ENCODE measurements at regions not wholly inside any gene's neighbourhood (a gene's known extent, or its start where the extent isn't known, plus 50 kb on each side); places are given as distances from the start of the nearest gene placed in this dataset.

- DNase-seq, result no peak
Observed at GRCh38 chr21:26736449-26736848, 108.8 kb downstream of the ADAMTS1 start.

- DNase-seq, result peak; percentile 51
Observed at GRCh38 chr21:26732432-26733221, 112.6 kb downstream of the ADAMTS1 start.

- no peak for DNase-seq
Observed at GRCh38 chr21:26719750-26720149, 125.5 kb downstream of the ADAMTS1 start.

- DNase-seq, result peak; percentile 21
Observed at GRCh38 chr21:26717146-26717739, 128.0 kb downstream of the ADAMTS1 start.

- DNase-seq, result peak; percentile 61
Observed at GRCh38 chr21:26715878-26716506, 129.2 kb downstream of the ADAMTS1 start.

GRCh38 chr21:26715116-26715515 is 130.1 kb downstream of the ADAMTS1 start:
- DNase-seq, result no peak

- DNase-seq, result no peak
Observed at GRCh38 chr21:26710155-26710554, 135.1 kb downstream of the ADAMTS1 start.

GRCh38 chr21:26709090-26709489 is 136.0 kb upstream of the CYYR1 start:
- no peak for DNase-seq

- DNase-seq, result no peak
Observed at GRCh38 chr21:26708223-26708800, 135.2 kb upstream of the CYYR1 start.

GRCh38 chr21:26707246-26707645 is 134.2 kb upstream of the CYYR1 start:
- no peak for DNase-seq

- DNase-seq, result no peak
Observed at GRCh38 chr21:26698416-26698815, 125.3 kb upstream of the CYYR1 start.

- DNase-seq, result no peak
Observed at GRCh38 chr21:26691416-26691815, 118.3 kb upstream of the CYYR1 start.

GRCh38 chr21:26686705-26687104 is 113.6 kb upstream of the CYYR1 start:
- no peak for DNase-seq

- DNase-seq, result no peak
Observed at GRCh38 chr21:26686278-26686677, 113.2 kb upstream of the CYYR1 start.

GRCh38 chr21:26684889-26685288 is 111.8 kb upstream of the CYYR1 start:
- DNase-seq, result no peak

- DNase-seq, result no peak
Observed at GRCh38 chr21:26683996-26684395, 110.9 kb upstream of the CYYR1 start.

- no peak for DNase-seq
Observed at GRCh38 chr21:26679284-26679683, 106.2 kb upstream of the CYYR1 start.

- no peak for DNase-seq
Observed at GRCh38 chr21:26674323-26674722, 101.2 kb upstream of the CYYR1 start.

GRCh38 chr21:26669215-26669764 is 96.2 kb upstream of the CYYR1 start:
- no peak for DNase-seq

- no peak for DNase-seq
Observed at GRCh38 chr21:26659757-26660156, 86.7 kb upstream of the CYYR1 start.

GRCh38 chr21:26659182-26659581 is 86.1 kb upstream of the CYYR1 start:
- DNase-seq, result no peak

- DNase-seq, result no peak
Observed at GRCh38 chr21:26655460-26655859, 82.4 kb upstream of the CYYR1 start.

- no peak for DNase-seq
Observed at GRCh38 chr21:26653430-26653829, 80.3 kb upstream of the CYYR1 start.

All from midbrain (tissue), 1 donor.